Activated T-cell treated with anti-CD3 and anti-CD28 coated beads, Interleukin-2, amount 50 U/mL, for 48 hours (primary cell): ENCODE measurements at regions not wholly inside any gene's neighbourhood (a gene's known extent, or its start where the extent isn't known, plus 50 kb on each side); places are given as distances from the start of the nearest gene placed in this dataset.

Source experiments
- DNase-seq, 2 experiments: peaks; one replicate each; pipeline ENCODE4 v3.0.0-alpha.2; 2020

GRCh38 chr14:61627612-61628011, 67.7 kb upstream of the HIF1A start:
- DNase-seq = no peak

- no peak for DNase-seq
Observed at GRCh38 chr14:61628016-61628725, 67.1 kb upstream of the HIF1A start.

GRCh38 chr14:61630399-61631044, 64.8 kb upstream of the HIF1A start:
- no peak for DNase-seq

GRCh38 chr14:61631045-61631687, 64.1 kb upstream of the HIF1A start:
- no peak for DNase-seq

GRCh38 chr14:61632401-61632800, 62.9 kb upstream of the HIF1A start:
- DNase-seq = no peak

- DNase-seq = no peak
Observed at GRCh38 chr14:61632807-61633206, 62.5 kb upstream of the HIF1A start.

- DNase-seq = no peak
Observed at GRCh38 chr14:61636291-61636690, 59.0 kb upstream of the HIF1A start.

GRCh38 chr14:61636779-61637178, 58.5 kb upstream of the HIF1A start:
- DNase-seq = no peak

GRCh38 chr14:61638595-61639387, 56.5 kb upstream of the HIF1A start:
- DNase-seq = no peak

GRCh38 chr14:61640158-61641136, 54.9 kb upstream of the HIF1A start:
- no peak for DNase-seq

- no peak for DNase-seq
Observed at GRCh38 chr14:61641914-61642613, 53.2 kb upstream of the HIF1A start.

- no peak for DNase-seq
Observed at GRCh38 chr14:61642614-61642982, 52.7 kb upstream of the HIF1A start.

GRCh38 chr14:61643555-61643954, 51.8 kb upstream of the HIF1A start:
- DNase-seq = no peak

- no peak for DNase-seq
Observed at GRCh38 chr14:61644175-61644574, 51.1 kb upstream of the HIF1A start.

GRCh38 chr14:61644834-61645233, 50.5 kb upstream of the HIF1A start:
- no peak for DNase-seq

- no peak for DNase-seq
Observed at GRCh38 chr14:61645247-61645646, 50.1 kb upstream of the HIF1A start.
